ENCODE measurements at regions not wholly inside any gene's neighbourhood (a gene's known extent, or its start where the extent isn't known, plus 50 kb on each side); places are given as distances from the start of the nearest gene placed in this dataset.

- TF ChIP-seq CTCF (conservative IDR thresholded peaks at IDR 0.05 in 1 of 2, IDR thresholded peaks at IDR 0.05 in 1 of 2; ENCODE audit: extremely low read depth in 1 of 2, insufficient read depth in 1 of 2, low read depth in 1 of 2, low read length in 2 of 2) (no peak), EZH2 (IDR thresholded peaks at IDR 0.05; ENCODE audit: borderline replicate concordance, low read length) (no peak)
Observed at GRCh38 chr12:112597986-112598385, 179.2 kb downstream of the PTPN11 start.
